Adipose tissue (tissue), 3 donors: ENCODE measurements at regions not wholly inside any gene's neighbourhood (a gene's known extent, or its start where the extent isn't known, plus 50 kb on each side); places are given as distances from the start of the nearest gene placed in this dataset.

ENCODE experiments used
- H3K27ac ChIP-seq: one replicate; pipeline ENCODE4 v1.5.1; 2013; ENCODE audit warnings: low read depth, low read length
- WGBS, 3 donors: extraction: QIAGEN DNeasy Blood & Tissue Kit; methylation state at CpG; one replicate each; pipeline ENCODE4 v1.1.7; 2013; 5-methylcytosine and 5-hydroxymethylcytosine counted together
- donor health status: healthy with polysubstance abuse.
- donor health status: Bipolar disorder and iron deficiency.
- donor health status: healthy.

DNA sequence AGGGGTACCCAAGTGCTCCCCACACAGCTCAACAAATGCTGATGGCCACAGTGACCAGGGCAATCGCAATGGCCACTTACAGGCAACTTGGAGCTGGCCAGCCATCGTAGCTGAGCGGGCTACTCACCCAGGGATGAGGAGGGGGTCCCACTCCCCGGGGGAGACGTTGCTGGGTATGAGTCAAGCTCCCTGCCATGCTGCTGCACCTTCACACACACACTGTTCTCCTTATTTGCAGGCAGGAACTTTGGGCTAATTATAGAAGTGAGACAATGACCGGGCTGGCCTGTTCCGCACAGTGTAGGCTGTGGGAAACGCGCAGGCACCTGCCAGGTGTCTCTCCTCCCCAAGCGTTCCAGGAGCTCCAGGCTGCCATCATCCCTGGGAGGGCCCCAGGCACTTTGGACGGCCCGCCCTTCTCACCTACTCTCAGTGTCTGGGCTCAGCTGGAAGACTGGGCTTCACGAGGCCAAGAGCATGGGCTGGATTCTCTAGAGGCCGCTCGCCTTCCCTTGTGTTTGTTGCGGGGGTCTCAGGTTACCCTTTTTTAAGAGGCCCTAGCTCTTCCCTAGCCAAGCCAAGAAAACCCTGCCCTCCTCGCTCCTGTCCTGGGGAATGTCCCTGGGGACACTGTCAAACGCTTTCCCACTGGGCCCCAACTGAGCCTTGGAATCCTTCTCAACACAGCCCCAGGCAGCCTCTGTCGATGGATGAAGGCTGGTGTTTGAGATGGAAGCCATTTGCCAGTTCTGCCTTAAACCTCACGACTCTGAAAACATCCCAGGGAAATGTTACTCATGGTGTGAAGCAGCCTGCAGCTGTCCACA, 73.0 kb downstream of the RTL6 start:
- 56 to 71% (median 69%) methylated on average over 20 of the region's 20 CpGs for WGBS, 3 donors

DNA sequence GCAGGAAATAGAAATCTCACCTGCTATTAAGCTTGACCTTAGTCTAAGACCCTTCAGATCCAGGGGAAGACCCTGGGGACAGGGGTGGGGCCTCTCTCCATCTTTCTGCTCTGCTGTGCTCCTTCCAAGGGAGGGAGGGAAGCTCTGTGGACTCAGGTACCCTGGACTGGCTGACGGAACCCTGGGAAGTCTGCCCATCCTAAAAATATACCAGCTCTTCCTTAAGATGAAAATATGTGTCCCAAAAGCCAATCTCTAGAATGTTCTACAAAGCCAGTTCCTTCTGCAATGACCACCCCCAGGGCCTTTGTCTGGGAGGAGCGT, 73.7 kb downstream of the RTL6 start:
- 73 to 82% (median 76%) methylated on average over 2 of the region's 2 CpGs for WGBS, 3 donors
- H3K27ac ChIP-seq: no peak overlapping the region

More for the DNA sequence above, 73.0 kb downstream of the RTL6 start:
- no peak overlapping the region for H3K27ac ChIP-seq

DNA sequence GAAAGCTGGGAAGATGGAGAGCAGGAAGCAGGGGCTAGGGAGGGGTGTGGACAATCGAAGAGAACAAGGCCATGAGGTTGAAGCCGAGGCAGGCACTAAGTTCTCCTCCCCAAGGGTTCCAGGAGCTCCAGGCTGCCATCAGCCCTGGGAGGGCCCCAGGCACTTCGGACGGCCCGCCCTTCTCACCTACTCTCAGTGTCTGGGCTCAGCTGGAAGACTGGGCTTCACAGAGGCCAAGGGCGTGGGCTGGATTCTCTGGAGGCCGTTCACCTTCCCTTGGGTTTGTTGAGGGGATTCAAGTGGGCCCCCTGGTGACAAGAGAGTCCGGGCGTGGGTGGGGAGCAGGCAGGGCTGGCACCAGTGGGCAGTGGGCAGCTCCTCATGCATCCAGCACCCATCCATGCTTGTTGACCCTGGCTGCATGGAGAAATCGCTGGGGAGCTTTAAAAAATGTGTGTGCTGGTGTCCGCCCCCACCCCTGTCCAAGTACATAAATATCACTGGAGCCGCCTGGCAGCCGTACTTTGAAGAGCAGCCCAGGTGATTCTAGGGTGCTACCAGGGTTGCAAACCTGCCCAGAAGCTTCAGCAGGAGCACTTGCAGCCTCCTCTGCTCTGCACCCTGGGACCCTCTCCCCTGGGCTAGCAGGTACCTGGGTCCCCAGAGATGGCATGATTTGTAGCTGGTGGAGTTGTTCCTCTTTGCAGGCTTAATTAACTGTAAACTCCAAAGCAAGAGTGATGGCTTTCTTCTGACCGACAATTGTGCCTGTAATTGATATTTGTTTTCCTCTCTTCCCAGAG, 74.3 kb downstream of the RTL6 start:
- no peak overlapping the region for H3K27ac ChIP-seq
- WGBS, 3 donors: 82 to 86% (median 84%) methylated on average over 14 of the region's 14 CpGs

DNA sequence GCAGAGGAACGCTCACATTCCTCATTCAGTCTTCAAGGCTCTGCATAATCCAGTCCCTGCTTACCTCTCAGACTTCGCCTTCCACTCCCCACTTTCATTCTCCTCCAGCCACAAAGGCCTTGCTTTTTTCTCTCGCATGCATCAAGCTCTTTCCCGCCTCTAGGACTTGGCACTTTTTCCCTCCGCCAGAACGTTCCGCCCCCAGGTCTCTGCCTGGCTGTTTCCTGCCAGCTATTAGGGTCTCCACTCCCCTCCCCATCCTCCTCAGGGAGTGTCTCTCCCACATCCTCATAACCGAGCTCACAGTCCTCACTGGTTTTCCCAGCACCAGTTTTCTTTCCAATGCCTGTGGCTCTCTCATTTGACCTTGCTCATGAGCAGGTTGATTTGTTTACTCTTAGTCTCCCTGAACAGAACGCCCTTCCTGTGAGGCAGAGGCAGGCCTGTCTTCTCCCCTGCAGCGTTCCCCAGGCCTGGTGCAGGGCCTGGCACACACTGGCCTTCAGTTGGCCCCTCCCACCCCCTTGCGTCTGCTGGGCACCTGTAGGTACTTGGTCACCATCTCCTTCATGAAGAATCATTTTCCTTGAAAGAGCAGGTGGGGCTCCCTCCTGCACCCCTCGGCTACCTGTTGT, 75.2 kb downstream of the RTL6 start:
- no peak overlapping the region for H3K27ac ChIP-seq
- 51 to 65% (median 59%) methylated on average over 12 of the region's 12 CpGs for WGBS, 3 donors

DNA sequence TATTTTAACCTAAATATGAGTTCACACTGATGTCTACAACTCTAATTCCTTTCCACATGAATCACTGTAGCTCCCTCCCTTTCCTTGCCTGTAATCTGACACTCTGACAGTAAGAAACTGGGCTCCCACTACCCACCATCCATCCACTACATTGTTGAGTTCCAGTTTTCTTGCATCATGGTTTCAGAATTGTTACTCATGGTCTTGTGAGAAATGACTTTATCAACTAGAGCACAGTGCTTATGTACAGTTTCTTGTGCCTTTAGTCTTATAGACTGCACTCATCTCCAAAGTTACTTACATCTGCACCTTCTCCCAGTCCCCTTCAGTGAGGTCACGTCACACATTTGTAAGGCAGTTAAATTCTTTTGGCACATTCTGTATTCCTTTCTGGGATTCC, 78.6 kb downstream of the RTL6 start:
- H3K27ac ChIP-seq: no peak overlapping the region
- 63 to 86% (median 83%) methylated on average over 1 of the region's 1 CpG for WGBS, 3 donors

DNA sequence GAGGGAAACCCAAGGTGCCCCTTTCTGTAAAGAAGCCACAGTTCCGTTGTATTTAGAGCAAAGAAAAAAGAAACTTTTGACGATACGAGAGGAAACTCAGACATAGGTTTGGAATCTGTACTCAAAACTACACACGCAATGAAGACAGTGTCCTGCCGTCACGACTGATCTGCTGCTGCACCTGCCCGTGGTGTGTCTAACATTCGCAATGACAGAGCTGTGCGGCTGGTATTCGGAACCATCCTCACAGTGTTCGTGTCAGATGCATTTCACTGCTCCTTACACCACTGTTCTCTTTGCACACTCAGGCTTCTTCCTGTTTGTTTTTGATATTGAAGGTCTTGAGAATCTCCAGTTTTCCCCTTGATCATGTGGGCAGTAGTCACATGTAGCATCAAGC, 84.8 kb downstream of the RTL6 start:
- no peak overlapping the region for H3K27ac ChIP-seq
- 79 to 84% (median 80%) methylated on average over 11 of the region's 11 CpGs for WGBS, 3 donors

DNA sequence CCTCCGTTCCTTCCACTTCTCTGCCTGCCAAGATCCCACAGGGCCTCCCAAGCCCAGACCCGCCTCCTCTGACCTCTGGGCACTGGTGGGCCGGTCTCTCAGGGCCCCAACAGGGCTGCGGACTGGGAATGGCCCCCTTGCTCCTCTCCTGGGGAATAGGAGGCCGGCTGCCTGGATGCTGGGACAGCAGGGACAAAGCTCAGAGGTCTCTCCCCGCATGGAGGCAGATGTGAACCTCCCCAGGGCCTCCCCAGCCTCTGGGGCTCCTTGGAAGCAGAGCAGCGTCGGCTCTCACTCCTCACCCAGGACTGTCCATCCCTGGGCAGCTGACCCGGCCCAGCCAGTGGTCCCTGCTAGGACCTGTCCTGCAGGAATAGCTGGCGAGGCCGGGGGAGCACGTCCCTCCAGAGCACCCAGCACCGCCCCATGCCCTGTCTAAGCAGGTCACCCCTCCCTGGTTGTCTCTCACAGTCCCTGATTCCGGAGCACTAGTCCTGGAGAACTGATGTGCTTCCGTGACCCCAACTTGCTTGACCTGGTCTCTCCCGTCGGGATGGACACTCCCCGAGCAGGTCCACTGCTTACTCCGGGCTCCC, 85.8 kb downstream of the RTL6 start:
- no peak overlapping the region for H3K27ac ChIP-seq
- 68 to 78% (median 74%) methylated on average over 19 of the region's 19 CpGs for WGBS, 3 donors

DNA sequence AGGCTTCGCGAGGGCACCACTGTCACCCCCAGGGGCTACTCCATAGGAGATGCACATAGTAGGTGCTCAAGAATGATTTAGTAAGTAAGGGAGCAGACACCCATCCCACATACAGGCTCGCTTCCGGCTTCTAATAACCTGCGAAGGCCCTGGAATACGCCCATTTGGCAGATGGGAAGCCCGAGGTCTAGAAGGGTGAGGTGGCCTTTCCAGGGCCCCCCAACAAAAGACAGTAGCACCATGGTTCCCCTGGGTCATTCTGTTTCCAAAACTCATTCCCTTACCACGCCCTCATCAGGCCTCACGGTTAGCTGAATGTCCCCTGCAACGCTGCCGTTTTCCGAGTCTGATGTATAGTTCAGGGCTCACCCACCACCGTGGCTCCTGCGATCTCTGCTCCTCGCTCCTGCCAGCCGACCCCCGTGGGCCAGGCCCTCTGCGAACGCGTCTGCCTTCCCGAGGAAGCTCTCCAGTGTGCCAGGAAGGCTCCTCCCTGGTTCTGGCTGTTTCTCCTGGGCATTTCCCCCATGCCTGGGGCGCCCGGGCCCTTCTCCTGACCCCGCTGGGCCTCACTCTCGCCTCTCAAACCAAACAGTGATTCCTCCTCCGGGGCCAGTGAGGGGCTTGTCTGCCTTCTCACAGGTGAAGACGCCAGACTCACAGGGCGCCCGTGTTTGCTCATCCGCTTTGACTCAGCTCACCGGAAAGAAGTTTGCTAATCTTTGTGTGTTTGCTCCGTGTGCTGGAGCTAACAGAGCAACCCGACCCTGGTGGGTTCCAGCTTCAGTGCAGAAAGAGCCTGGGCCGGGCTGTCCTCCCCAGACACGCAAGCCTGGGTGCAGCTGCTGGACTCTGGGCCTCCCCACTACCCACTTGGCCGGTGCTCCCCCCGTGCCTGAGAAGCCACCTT, 86.6 kb downstream of the RTL6 start:
- 47 to 67% (median 64%) methylated on average over 36 to 37 of the region's 37 CpGs for WGBS, 3 donors
- H3K27ac ChIP-seq: no peak overlapping the region

DNA sequence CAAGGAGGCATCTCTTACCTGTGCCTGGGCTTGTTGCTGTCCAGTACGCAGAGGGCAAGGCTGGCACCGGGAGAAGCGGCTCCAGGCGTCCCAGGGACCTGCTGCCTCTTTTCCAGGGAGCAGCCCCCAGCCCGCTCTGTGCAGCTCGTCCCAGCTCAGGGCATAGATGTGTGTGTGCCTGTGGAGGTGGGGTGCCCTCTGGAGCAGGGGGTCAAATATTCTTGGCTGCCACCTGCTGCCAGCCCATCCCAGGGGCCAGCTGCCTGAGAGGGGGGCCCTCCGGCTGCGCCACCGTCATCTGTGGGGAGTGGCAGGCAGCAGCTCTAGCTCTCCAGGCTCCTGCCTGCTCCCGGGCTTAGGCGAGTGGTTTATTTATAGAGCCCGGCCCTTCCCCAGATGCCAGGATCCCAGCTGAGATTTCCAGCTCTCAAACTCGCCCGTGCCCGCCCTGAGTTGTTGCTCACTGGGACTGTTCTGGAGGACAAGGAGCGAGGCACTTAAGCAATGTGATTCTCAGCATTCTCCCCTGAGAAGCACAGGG, 87.5 kb downstream of the RTL6 start:
- 75 to 84% (median 78%) methylated on average over 15 to 16 of the region's 16 CpGs for WGBS, 3 donors
- no peak overlapping the region for H3K27ac ChIP-seq

DNA sequence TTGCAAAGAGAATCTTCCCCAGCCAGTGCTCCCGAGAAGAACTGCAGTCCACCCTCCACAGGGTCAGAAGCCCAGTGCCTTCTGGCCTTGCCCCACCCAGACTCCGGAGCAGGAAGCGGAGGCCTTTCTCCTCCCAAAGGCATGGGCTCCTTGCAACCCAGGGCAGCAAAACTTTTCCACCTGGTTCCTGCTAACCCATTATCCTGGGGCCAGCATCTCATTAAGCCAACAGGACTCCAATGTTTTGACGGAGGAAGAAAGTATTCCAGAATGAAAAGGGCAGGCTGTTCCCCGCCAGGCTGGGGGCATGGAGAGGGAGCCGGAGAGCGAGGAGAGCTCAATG, 88.1 kb downstream of the RTL6 start:
- WGBS, 3 donors: 76 to 83% (median 76%) methylated on average over 7 of the region's 7 CpGs
- no peak overlapping the region for H3K27ac ChIP-seq

DNA sequence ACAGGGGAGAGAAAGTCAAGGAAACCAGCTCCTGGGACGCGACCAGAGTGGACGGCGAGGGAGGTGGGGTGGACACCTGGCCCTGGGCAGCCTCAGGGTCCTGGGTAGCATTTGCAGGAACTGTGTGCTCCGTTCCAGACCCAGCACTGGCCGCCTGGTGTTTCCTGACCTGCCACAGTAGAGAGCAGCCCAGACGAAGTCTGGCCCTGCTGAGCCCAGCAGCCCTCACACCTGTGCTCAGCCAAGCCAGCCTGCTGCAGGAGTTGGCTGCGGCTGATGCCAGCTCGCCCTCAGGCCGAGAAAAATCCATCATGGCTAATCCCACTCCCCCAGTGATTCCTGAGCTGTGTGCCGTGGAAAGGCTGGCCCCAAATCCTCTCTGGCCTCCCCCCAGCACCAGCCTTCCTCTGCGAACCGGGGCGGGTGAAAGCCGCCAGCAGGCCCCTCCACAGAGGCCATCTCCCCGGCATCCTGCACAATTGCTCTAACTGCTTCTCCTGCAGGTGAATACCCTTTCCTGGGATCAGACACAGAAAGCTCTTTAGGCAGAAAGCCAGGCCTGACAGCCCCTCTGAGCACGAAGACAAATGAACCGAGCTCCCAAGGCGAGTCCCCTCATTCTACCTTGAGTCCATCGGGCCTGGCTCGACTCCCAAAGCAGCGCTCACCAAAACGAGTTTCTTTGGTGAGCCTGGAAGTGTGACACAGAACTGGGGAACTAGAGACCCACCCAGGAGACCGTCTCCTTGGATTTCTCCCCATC, 88.6 kb downstream of the RTL6 start:
- WGBS, 3 donors: 72 to 74% (median 72%) methylated on average over 24 of the region's 24 CpGs
- no peak overlapping the region for H3K27ac ChIP-seq

DNA sequence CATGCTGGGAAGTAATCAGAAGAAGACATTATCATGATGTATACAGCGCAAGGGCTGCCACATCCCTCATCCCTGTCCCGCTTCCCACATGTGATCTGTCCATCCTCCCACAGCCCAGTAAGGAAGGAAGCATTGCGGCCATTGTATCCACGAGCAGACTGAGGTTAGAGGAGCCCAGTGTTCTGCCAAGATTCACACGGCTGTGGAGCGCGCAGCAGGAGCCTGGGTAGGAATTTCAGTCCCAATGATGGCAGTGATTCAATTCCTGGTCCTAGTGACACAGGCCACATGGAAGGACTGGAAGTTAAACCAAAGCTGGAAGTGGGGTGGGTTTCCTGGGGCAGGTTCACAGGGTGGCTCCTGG, 89.2 kb downstream of the RTL6 start:
- no peak overlapping the region for H3K27ac ChIP-seq
- 69 to 91% (median 73%) methylated on average over 7 of the region's 7 CpGs for WGBS, 3 donors

DNA sequence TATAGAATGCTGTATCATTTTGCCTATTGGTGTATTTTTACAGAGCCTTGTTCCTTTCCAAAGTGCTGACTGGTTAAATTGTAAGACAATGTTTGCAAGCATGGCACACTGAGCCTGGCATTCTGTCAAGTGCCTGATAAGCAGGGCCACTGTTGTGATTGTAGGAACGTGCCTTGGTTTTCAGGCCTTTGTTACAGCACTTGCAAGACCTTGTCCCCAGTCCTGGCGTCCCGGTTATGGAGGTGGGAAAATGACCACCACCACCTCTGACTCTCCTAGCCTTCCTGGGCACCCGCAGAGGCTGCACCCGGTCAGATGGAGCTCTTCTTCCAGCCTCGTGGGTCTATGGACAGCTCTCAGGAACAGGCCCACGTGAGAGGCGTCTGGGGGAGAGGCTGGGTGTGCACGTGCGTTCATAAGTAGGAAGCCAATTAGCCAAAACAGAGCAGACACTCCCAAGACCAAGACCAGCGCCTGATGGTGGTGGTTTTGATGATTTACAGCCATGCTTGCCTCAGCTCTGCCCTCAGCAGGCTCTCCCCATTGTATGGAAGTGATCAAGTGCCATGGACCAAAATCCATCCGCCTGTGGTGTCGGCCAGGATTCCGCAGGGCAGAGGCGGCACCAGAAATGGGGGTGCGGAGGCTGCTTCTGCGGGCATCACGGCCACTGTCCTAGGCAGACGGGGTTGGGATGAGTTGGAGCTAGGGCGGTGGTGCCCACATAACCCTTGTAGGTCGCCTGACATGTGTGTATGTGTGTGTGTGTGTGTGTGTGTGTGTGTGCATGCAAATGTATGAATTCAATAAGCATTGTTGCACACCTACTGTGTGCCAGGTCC, 89.8 kb downstream of the RTL6 start:
- no peak overlapping the region for H3K27ac ChIP-seq
- 74 to 83% (median 80%) methylated on average over 21 of the region's 21 CpGs for WGBS, 3 donors

DNA sequence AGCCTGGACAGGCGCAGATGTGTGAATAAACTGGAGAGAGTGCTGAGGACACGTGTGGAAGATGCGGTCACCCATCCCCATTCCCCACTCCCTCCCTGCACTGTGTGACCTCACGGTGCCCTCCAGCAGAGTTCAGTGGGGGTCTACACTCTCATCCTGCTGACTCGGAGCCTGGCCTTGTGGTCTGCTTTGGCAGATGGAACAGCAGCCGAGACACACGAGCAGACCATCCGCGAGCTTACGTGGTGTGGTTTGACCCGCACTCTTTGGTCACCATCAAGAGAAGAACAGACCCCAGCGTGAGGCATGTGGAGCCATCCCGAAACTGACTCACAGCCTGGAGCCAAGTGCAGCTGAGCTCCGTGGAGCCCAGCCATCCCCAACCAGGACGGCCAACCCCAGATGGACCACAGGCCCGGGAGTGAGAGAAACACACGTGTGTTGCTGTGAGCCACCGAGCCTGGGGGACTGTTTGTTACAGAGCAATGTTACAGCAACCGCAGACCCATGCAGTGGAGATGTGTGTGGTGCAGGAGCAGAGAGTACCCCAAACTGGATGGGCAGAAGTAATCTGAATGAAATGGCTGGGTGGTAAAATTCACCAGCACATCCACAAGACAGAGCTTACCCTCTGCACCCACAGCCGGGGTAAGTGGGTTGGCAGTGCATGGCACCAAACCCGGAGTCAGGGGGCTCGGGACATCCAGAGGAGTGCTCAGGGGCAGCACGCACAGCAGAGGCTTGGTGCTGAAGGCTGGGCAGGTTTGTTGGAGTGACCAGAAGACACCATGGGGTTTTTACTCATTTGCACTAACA, 90.7 kb downstream of the RTL6 start:
- H3K27ac ChIP-seq: no peak overlapping the region
- 80 to 87% (median 82%) methylated on average over 23 of the region's 23 CpGs for WGBS, 3 donors

DNA sequence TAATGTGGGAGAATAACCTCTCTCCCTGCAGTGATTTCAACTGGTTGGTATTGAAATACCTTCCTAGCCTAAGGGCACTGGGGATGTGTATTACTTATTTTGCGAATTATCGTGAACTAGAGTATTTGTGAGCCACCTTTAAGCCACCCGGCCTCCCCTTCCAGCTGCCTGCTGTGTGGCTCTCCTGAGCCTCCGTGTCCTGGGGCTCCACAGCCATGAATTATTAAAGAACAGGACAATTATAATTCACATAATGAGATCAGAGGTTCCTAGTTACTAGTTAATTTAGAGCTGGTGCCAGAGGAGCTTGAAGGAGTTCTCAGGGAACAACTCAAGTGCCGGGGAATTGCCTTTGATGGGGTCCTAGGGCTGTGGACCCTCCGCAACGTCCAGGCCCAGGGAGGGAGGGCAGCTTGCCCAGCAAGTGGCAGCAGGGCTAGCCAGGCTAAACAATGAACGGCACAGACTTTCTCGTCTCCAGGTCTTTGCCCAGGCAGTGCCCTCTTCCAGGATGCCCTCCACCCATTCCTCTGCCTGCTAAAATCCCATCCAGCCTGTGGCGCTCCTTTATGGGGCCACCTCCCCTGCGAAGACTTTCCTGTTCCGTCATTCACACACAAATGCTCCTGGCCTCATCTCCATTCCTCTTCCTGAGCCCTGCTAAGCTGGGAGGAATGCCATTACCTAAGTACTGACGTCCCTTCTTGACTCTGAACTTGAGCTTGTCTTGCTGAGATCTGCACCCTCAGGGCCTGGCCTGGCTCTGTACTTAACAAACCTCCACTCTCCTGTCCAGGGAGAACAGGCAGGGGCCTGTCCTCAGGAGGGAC, 91.5 kb downstream of the RTL6 start:
- no peak overlapping the region for H3K27ac ChIP-seq
- WGBS, 3 donors: 79 to 82% (median 79%) methylated on average over 13 of the region's 13 CpGs
